Testis (tissue), 2 donors: ENCODE measurements at regions not wholly inside any gene's neighbourhood (a gene's known extent, or its start where the extent isn't known, plus 50 kb on each side); places are given as distances from the start of the nearest gene placed in this dataset.

ENCODE experiments used
- DNase-seq: peaks from one replicate; pipeline ENCODE4 v3.0.0-alpha.2; 2019
- H3K27ac ChIP-seq, 2 donors: fragments of 200-600 bp; sonication (generic); one replicate each; pipeline ENCODE4 v1.5.1; 2019
- H3K27me3 ChIP-seq: fragments of 200-600 bp; sonication (generic); one replicate; pipeline ENCODE4 v1.5.1; 2019
- H3K36me3 ChIP-seq: fragments of 200-600 bp; sonication (generic); one replicate; pipeline ENCODE4 v1.5.1; 2017; ENCODE audit warnings: low read depth; ENCODE audit errors: missing control alignments
- H3K4me1 ChIP-seq: fragments of 200-600 bp; sonication (generic); one replicate; pipeline ENCODE4 v1.5.1; 2019
- H3K4me3 ChIP-seq, 2 donors: fragments of 200-600 bp; sonication (generic); one replicate each; pipeline ENCODE4 v1.5.1; 2017 to 2019
- H3K9me3 ChIP-seq: fragments of 200-600 bp; sonication (generic); one replicate; pipeline ENCODE4 v1.5.1; 2017
- CTCF ChIP-seq, 3 experiments: fragments of 450-650 bp in 2 of 3; fragments of 200-600 bp in 1 of 3; sonication (generic) in 1 of 3; IDR thresholded peaks; one replicate each; pipeline ENCODE4 v1.5.1; 2016 to 2019; ENCODE audit warnings: antibody characterized with exemption in 3 of 3, mild to moderate bottlenecking in 2 of 3, moderate library complexity in 1 of 3
- POLR2A ChIP-seq: fragments of 450-650 bp; IDR thresholded peaks from one replicate; pipeline ENCODE4 v1.6.1; 2017; ENCODE audit warnings: antibody characterized with exemption, mild to moderate bottlenecking, moderate library complexity
- WGBS, 2 donors: methylation state at CpG; one replicate each; pipeline ENCODE4 v1.1.5; 2018; 5-methylcytosine and 5-hydroxymethylcytosine counted together
- intact Hi-C: fragments of 100-400 bp; cut with DNase I; formaldehyde crosslinking; loops from one replicate; pipeline ENCODE4 v1.15.1; 2023; ENCODE audit warnings: low total_unique reads

DNA sequence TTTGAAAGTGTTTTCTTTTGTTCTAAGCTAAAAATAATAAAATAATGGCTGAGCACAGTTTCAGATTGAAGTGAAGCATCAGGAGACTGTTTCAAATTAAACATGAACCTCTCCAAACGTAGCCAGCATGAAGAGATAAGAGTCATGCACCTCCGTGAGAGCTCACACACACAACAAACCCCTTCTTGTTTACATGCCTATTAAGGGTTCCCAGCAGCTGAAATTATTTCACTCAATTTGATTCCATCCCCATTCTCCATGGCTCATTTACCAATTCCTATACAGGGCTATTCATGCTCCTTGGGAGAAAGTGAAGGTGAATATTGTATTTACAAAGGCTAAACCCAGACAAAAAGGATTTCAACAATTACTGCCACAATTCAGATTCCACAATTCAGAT is 954.1 kb upstream of the INTU start:
- H3K9me3 ChIP-seq = no peaks in the 10 kb centered on the region
- no peak overlapping the region for H3K27ac ChIP-seq
- no peak for TF ChIP-seq CTCF (IDR thresholded peaks at IDR 0.05)
- no peak for TF ChIP-seq POLR2A
- intact Hi-C loops = no loop called here
- H3K4me1 ChIP-seq = no peaks in the 10 kb centered on the region
- H3K4me3 ChIP-seq = no peak overlapping the region
- no peaks in the 10 kb centered on the region for H3K27me3 ChIP-seq
- H3K36me3 ChIP-seq = no peaks in the 10 kb centered on the region
- 56 to 76% methylated on average over 2 of the region's 2 CpGs for whole genome bisulfite sequencing, 2 donors
- DNase-seq = no peak

DNA sequence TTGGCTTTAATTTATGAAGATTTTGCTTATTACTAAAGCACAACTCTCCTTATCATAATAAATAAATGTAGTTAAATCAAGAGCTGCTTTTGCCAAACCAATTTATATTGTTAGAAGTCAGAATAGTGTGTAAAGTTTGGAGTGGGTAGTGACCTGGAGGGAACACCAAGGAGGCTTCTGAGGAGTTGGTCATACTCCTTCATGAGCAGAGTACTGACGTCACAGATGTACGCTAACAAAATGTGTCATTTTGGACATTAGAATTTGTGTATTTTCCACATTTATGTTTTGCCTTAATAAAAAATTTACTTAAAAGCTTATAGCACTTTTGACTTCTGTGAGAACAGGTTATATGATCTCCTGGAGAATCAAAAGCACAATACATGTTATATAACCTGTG is 953.5 kb upstream of the INTU start:
- H3K4me3 ChIP-seq = no peak overlapping the region
- WGBS, 2 donors = 65 to 68% methylated on average over 2 of the region's 2 CpGs
- intact Hi-C loops = no loop called here
- no peak for TF ChIP-seq CTCF (IDR thresholded peaks at IDR 0.05)
- TF ChIP-seq POLR2A = no peak
- H3K27me3 ChIP-seq = no peaks in the 10 kb centered on the region
- no peak overlapping the region for H3K27ac ChIP-seq
- no peaks in the 10 kb centered on the region for H3K9me3 ChIP-seq
- DNase-seq = no peak
- H3K4me1 ChIP-seq = no peaks in the 10 kb centered on the region
- no peaks in the 10 kb centered on the region for H3K36me3 ChIP-seq

DNA sequence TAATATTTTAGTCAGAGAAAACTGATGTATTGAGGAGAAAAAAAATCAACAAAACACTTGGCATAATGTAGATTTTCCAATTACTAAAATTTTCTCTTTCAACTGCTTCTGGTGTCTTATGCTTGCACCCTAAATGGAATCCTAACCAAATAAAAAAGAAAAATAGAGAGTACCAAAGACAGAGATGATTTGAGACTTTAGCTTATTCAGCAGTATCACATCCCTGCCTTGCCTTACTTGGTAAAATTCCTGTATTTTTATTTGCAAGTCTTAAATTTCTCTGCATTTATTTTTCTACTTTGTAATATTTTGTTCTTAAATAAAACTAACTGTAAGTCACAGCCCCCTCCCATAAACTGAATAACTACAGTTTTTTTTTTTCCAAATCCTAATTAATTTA is 950.5 kb upstream of the INTU start:
- TF ChIP-seq CTCF (IDR thresholded peaks at IDR 0.05) (no peak), POLR2A (no peak)
- H3K27me3 ChIP-seq = no peaks in the 10 kb centered on the region
- H3K36me3 ChIP-seq = no peaks in the 10 kb centered on the region
- intact Hi-C loops = no loop called here
- no peaks in the 10 kb centered on the region for H3K9me3 ChIP-seq
- H3K4me3 ChIP-seq = no peak overlapping the region
- DNase-seq = no peak
- H3K4me1 ChIP-seq = no peaks in the 10 kb centered on the region
- no peak overlapping the region for H3K27ac ChIP-seq

DNA sequence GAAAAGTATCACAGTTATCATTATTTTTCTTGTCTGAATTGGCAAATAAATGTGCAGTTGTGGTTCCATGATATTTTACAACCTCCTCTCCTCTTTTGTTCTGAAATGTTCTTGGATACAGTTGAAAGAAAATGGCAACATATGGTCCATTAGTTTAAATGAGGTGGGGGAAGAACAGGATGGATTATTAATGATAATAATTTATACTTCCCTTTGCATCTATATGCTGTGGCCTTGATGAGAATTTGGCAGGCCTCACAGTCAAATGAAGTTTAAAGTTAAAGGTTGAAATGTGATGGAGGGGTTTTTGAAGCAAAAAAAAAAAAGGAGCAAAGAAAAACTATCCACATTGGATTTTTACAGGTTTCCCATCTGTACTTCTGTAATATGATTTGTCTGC is 946.3 kb upstream of the INTU start:
- no peak for DNase-seq
- no peak for TF ChIP-seq CTCF (IDR thresholded peaks at IDR 0.05)
- TF ChIP-seq POLR2A = no peak
- no peaks in the 10 kb centered on the region for H3K9me3 ChIP-seq
- no peaks in the 10 kb centered on the region for H3K27me3 ChIP-seq
- H3K36me3 ChIP-seq = no peaks in the 10 kb centered on the region
- no peak overlapping the region for H3K27ac ChIP-seq
- intact Hi-C loops = no loop called here
- no peak overlapping the region for H3K4me3 ChIP-seq
- no peaks in the 10 kb centered on the region for H3K4me1 ChIP-seq

DNA sequence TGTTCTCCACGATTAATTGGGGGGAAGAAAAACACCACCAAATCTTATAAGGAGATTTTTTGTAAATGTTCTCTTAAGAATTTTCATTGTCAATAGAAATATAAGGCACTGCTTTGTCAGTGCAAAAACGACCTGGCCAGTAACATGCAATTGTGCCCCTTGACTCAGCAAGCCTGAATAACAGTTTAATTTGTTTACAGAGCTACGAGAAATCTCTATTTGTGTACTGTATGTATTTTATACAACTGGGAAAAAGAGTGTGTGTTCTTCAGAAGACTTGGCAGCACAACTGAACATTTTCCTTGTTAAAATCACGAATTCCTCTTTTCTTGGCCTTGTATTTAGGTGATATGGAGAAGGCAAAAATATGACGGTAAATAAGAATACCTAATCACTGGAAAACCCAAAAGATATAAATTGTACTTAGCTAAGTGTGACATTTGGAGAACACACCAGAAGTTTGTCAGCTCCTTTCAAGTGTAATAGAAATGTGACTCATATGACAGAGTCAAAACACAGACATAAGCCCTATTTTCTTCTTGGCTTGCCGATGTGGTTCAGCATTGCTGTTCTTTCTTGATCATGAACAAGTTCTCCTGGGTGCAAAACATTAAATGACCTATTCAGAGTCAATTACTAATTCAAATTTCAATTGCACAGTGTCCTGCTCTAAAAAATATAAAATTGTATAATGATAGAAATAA is 945.0 kb upstream of the INTU start:
- no peak for DNase-seq
- Histone ChIP-seq H3K27me3 (no peaks in the 10 kb centered on the region), H3K27ac (no peak overlapping the region), H3K9me3 (no peaks in the 10 kb centered on the region), H3K4me3 (no peak overlapping the region), H3K4me1 (no peaks in the 10 kb centered on the region), H3K36me3 (no peaks in the 10 kb centered on the region)
- no peak for TF ChIP-seq POLR2A
- no peak for TF ChIP-seq CTCF (IDR thresholded peaks at IDR 0.05)
- 52 to 53% methylated on average over 6 of the region's 6 CpGs for WGBS, 2 donors
- intact Hi-C loops = no loop called here
